Heart left ventricle (tissue), 16 donors: ENCODE measurements at regions not wholly inside any gene's neighbourhood (a gene's known extent, or its start where the extent isn't known, plus 50 kb on each side); places are given as distances from the start of the nearest gene placed in this dataset.

ENCODE experiments used
- ATAC-seq, 4 donors: fragments of 200-7000 bp; cut with Tn5 transposase; one replicate each; pipeline ENCODE4 v1.9.1; 2020 to 2022; ENCODE audit warnings: moderate library complexity in 4 of 4, mild to moderate bottlenecking in 3 of 4, moderate number of reproducible peaks in 1 of 4
- DNase-seq, 5 donors: peaks; one replicate each; pipeline ENCODE4 v3.0.0-alpha.2; 2020
- H3K27ac ChIP-seq, 12 donors: fragments of 200-600 bp; sonication (generic) in 4 of 12; one replicate each; pipeline versions ENCODE4 v1.5.0 to v1.8.0; 2016 to 2022; ENCODE audit warnings: mild to moderate bottlenecking in 2 of 12
- H3K27me3 ChIP-seq, 9 donors: fragments of 200-600 bp; sonication (generic) in 2 of 9; one replicate each; pipeline versions ENCODE4 v1.5.1 to v1.8.0; 2016 to 2022; ENCODE audit warnings: mild to moderate bottlenecking in 3 of 9
- H3K36me3 ChIP-seq, 9 donors: fragments of 200-600 bp; sonication (generic) in 2 of 9; one replicate each; pipeline versions ENCODE4 v1.5.0 to v1.8.0; 2018 to 2022; ENCODE audit warnings: mild to moderate bottlenecking in 2 of 9
- H3K4me1 ChIP-seq, 12 donors: fragments of 200-600 bp; sonication (generic) in 4 of 12; one replicate each; pipeline versions ENCODE4 v1.5.0 to v1.8.0; 2016 to 2022; ENCODE audit warnings: mild to moderate bottlenecking in 3 of 12
- H3K4me3 ChIP-seq, 12 donors: fragments of 200-600 bp; sonication (generic) in 4 of 12; one replicate each; pipeline versions ENCODE4 v1.5.0 to v1.8.0; 2017 to 2022; ENCODE audit warnings: mild to moderate bottlenecking in 9 of 12, moderate library complexity in 4 of 12
- H3K9me3 ChIP-seq, 12 donors: fragments of 200-600 bp; sonication (generic) in 4 of 12; one replicate each; pipeline versions ENCODE4 v1.5.0 to v1.8.0; 2016 to 2022; ENCODE audit warnings: mild to moderate bottlenecking in 1 of 12
- CTCF ChIP-seq, 12 donors: fragments of 200-600 bp; sonication (generic) in 4 of 12; IDR thresholded peaks; one replicate each; pipeline versions ENCODE4 v1.5.0 to v1.8.0; 2018 to 2022; ENCODE audit warnings: antibody characterized with exemption in 12 of 12, mild to moderate bottlenecking in 5 of 12
- POLR2A ChIP-seq, 2 donors: fragments of 450-650 bp; IDR thresholded peaks; one replicate each; pipeline ENCODE4 v1.6.1; 2017; ENCODE audit warnings: antibody characterized with exemption in 2 of 2, mild to moderate bottlenecking in 2 of 2, moderate library complexity in 2 of 2
- WGBS, 4 donors: extraction: QIAGEN DNeasy Blood & Tissue Kit in 2 of 4; methylation state at CpG; one replicate each; pipeline versions ENCODE4 v1.1.5 to v1.1.7; 2013 to 2018; 5-methylcytosine and 5-hydroxymethylcytosine counted together
- intact Hi-C, 10 donors: fragments of 100-400 bp; cut with DNase I; formaldehyde crosslinking; loops; one replicate each; pipeline versions ENCODE4 v1.11.1 to v1.14.2; 2022
- donor health status: ischemic (EF 13 %, LVEDD 7.1; RV severe dilation, severe dysfunction).
- donor health status: healthy with polysubstance abuse.
- donor health status: DM: no; HTN: yes; CAD: no.
- donor health status: DM: no; HTN: no; CAD: no.
- donor health status: ischemic (EF 25% LVEDD 6.9; RV normal size, moderate dysfunction).
- donor health status: ischemic (EF 25% LVEDD 5.7; RV mildly dilated, moderate dysfunction).
- donor health status: healthy.
- donor health status: DM: yes; HTN: yes; CAD: no.
- donor health status: ischemic (EF 35%, LVEDD 5.7; RV mildly dilated, moderate dysfunction).
- donor health status: nonischemic (EF 11% LVEDD 7.7; RV severe dilation, severe dysfunction).
- donor health status: DM: yes; HTN: yes; CAD: no.
- donor health status: PGD.
- donor health status: ischemic (EF 29% LVEDD 5.4; RV normal size, mild dysfunction).
- donor health status: nonischemic (EF 23%, LVEDD 6.1; RV moderate dilation, normal function).

GRCh38 chr15:66622591-66623022 is 56.8 kb upstream of the LCTL start:
- DNase-seq (no peak), ATAC-seq (no peak)
- Histone ChIP-seq H3K27me3 (peaks cover 0 to 10% (median 0%) of the 10 kb centered on the region in 9 donors), H3K4me3 (peak overlapping the region in 7 of 12 donors; percentile 35 to 50 (median 43)), H3K27ac (peak overlapping the region in 6 of 12 donors; percentile 40 to 80 (median 64)), H3K36me3 (no peaks in the 10 kb centered on the region), H3K4me1 (peaks cover 0 to 46% (median 32%) of the 10 kb centered on the region in 12 donors), H3K9me3 (no peaks in the 10 kb centered on the region)
- no peak for TF ChIP-seq POLR2A (IDR thresholded peaks at IDR 0.05)
- no peak for TF ChIP-seq CTCF (IDR thresholded peaks at IDR 0.05)
- WGBS, 4 donors: 70 to 87% (median 76%) methylated on average over 5 of the region's 5 CpGs
- intact Hi-C loops: loop anchor here in 1 of 10 donors (5.0 kb wide), 1 partner anchor 40 kb away; no protein-coding TSS in a partner anchor

- Histone ChIP-seq H3K4me1 (peaks cover 0 to 33% (median 20%) of the 10 kb centered on the region in 12 donors), H3K36me3 (no peaks in the 10 kb centered on the region), H3K27me3 (peaks cover 0 to 10% (median 0%) of the 10 kb centered on the region in 9 donors), H3K27ac (no peak overlapping the region), H3K9me3 (no peaks in the 10 kb centered on the region), H3K4me3 (no peak overlapping the region)
- no peak for DNase-seq
- TF ChIP-seq POLR2A (IDR thresholded peaks at IDR 0.05) (no peak), CTCF (IDR thresholded peaks at IDR 0.05) (no peak)
- intact Hi-C loops: loop anchor here in 1 of 10 donors (5.0 kb wide), 1 partner anchor 38 kb away; no protein-coding TSS in a partner anchor
- no peak for ATAC-seq
- 59 to 73% (median 62%) methylated on average over 6 of the region's 6 CpGs for WGBS, 4 donors
These were observed 58.1 kb upstream of the LCTL start for GRCh38 chr15:66623801-66624453.

- ATAC-seq: no peak
- WGBS, 4 donors: 67 to 86% (median 79%) methylated on average over 1 of the region's 1 CpG
These were observed 59.7 kb upstream of the LCTL start for GRCh38 chr15:66625531-66625930.

More at GRCh38 chr15:66625531-66625930, 59.7 kb upstream of the LCTL start:
- peaks cover 0 to 10% (median 0%) of the 10 kb centered on the region in 9 donors for H3K27me3 ChIP-seq
- H3K36me3 ChIP-seq: no peaks in the 10 kb centered on the region
- H3K4me3 ChIP-seq: no peak overlapping the region
- intact Hi-C loops: no loop called here
- TF ChIP-seq CTCF (IDR thresholded peaks at IDR 0.05) (no peak), POLR2A (IDR thresholded peaks at IDR 0.05) (no peak)
- H3K4me1 ChIP-seq: peaks cover 0 to 31% (median 15%) of the 10 kb centered on the region in 12 donors
- no peak for DNase-seq
- H3K9me3 ChIP-seq: no peaks in the 10 kb centered on the region
- no peak overlapping the region for H3K27ac ChIP-seq
